H1 (cell line): ENCODE measurements at regions not wholly inside any gene's neighbourhood (a gene's known extent, or its start where the extent isn't known, plus 50 kb on each side); places are given as distances from the start of the nearest gene placed in this dataset.

Source experiments
- CEBPB ChIP-seq: IDR thresholded peaks from 2 replicates; pipeline ENCODE4 v1.6.1; 2012; ENCODE audit warnings: low read depth, low read length
- CHD1 ChIP-seq: IDR thresholded peaks from 2 replicates; pipeline ENCODE4 v1.6.1; 2012; ENCODE audit warnings: low read depth, low read length, improper control_type of control experiment
- SIX5 ChIP-seq: IDR thresholded peaks from 2 replicates; pipeline ENCODE4 v1.6.1; 2011; ENCODE audit warnings: mild to moderate bottlenecking, low read depth, low read length
- SRF ChIP-seq: IDR thresholded peaks from 2 replicates; pipeline ENCODE4 v1.6.1; 2011; ENCODE audit warnings: mild to moderate bottlenecking, low read depth, low read length, moderate library complexity

DNA sequence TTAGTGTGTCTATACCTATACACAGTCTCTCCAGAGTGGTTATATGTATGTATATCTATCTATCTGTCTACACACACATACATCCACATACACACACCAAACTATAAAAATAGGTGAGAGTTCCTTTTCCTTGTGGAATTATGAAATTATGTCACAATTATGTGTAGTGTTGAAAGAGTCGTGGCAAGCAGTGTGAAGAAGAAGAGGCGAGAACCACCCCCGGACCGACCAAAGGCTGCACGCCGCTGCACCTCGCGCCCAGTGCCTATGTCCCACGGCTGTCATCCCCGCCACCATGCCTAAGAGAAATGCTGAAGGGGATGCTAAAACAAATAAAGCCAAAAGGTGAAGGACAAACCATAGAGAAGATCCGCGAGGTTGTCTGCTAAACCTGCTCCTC lies 95.0 kb upstream of the RAP2B start (continued):
- TF ChIP-seq SRF (no peak), CEBPB (no peak), SIX5 (no peak), CHD1 (no peak)
